HepG2 (cell line): ENCODE measurements at regions not wholly inside any gene's neighbourhood (a gene's known extent, or its start where the extent isn't known, plus 50 kb on each side); places are given as distances from the start of the nearest gene placed in this dataset.

Source experiments
- ATAC-seq: fragments of 200-7000 bp; cut with Tn5 transposase; 3 replicates; pipeline ENCODE4 v1.9.1; 2020; ENCODE audit warnings: mild to moderate bottlenecking, moderate library complexity
- BruUV-seq: library from RNA; stranded (reverse); fragments of 400-500 nt; replicated peaks from 2 replicates; lab custom pipeline; 2021; lab: Mats Ljungman, UMichigan
- CTCF ChIA-PET: fragments of 300-600 bp; formaldehyde crosslinking; extraction: SDS; loops from one replicate; lab custom pipeline; 2021; ENCODE audit warnings: low total read pairs, inconsistent platforms, low intra/inter-chr PET ratio; lab: Yijun Ruan, JAX
- POLR2A ChIA-PET: fragments of 350-600 bp; sonication (Branson Sonifier 250); formaldehyde crosslinking; loops from one replicate; lab custom pipeline; 2020; ENCODE audit warnings: antibody characterized with exemption, inconsistent platforms; lab: Yijun Ruan, JAX
- DNase-seq: peaks from one replicate; pipeline ENCODE4 v3.0.0-alpha.2; 2015; ENCODE audit warnings: low spot score
- FAIRE-seq: peaks from 3 replicates; lab custom pipeline; 2011; peaks lifted over from hg19 to GRCh38; lab: Jason Lieb, UNC
- H2AFZ ChIP-seq: one replicate; pipeline ENCODE4 v1.6.1; 2011; ENCODE audit warnings: low read length, inconsistent platforms
- H3K27ac ChIP-seq: fragments of 300-600 bp; 3 replicates; pipeline ENCODE4 v1.8.0; 2011; ENCODE audit warnings: mixed run types, mild to moderate bottlenecking, mixed read lengths, low read length, inconsistent platforms; ENCODE audit not compliant: insufficient read depth; ENCODE audit errors: extremely low read length
- H3K27me3 ChIP-seq, 2 experiments: fragments of 200-600 bp in 1 of 2; 2 replicates in 1 of 2; 3 replicates in 1 of 2; pipeline versions ENCODE4 v1.6.0 to v1.8.0; 2011; ENCODE audit warnings: low read length in 2 of 2, mild to moderate bottlenecking in 2 of 2, moderate library complexity in 2 of 2, inconsistent platforms in 1 of 2; ENCODE audit not compliant: insufficient read depth in 2 of 2, control insufficient read depth in 1 of 2
- H3K36me3 ChIP-seq, 2 experiments: fragments of 200-600 bp in 1 of 2; replicated peaks in 1 of 2; 2 replicates in 1 of 2; 3 replicates in 1 of 2; pipeline versions ENCODE4 v1.5.1 to v1.8.0; 2011; ENCODE audit warnings: low read length in 2 of 2, inconsistent platforms in 1 of 2; ENCODE audit not compliant: insufficient read depth in 2 of 2, control insufficient read depth in 1 of 2
- H3K4me1 ChIP-seq: 2 replicates; pipeline ENCODE4 v1.5.1; 2012; ENCODE audit warnings: low read length, inconsistent platforms; ENCODE audit not compliant: insufficient read depth
- H3K4me2 ChIP-seq: 2 replicates; pipeline ENCODE4 v1.6.0; 2011; ENCODE audit warnings: low read depth, low read length, inconsistent platforms
- H3K4me3 ChIP-seq, 3 experiments: fragments of 200-600 bp in 1 of 3; sonication (generic), shearing (Covaris generic) in 1 of 3; replicated peaks in 1 of 3; 2 replicates each; pipeline ENCODE4 v1.5.1; 2011 to 2016; ENCODE audit warnings: low read length in 3 of 3, inconsistent platforms in 2 of 3, low read depth in 2 of 3, mild to moderate bottlenecking in 2 of 3, control low read depth in 1 of 3, mixed read lengths in 1 of 3; ENCODE audit not compliant: insufficient read depth in 1 of 3
- H3K79me2 ChIP-seq: one replicate; pipeline ENCODE4 v1.6.1; 2011; ENCODE audit warnings: low read length, inconsistent platforms; ENCODE audit not compliant: insufficient read depth
- H3K9ac ChIP-seq: 2 replicates; pipeline ENCODE4 v1.6.0; 2011; ENCODE audit warnings: mild to moderate bottlenecking, low read depth, low read length, inconsistent platforms; ENCODE audit not compliant: insufficient read depth
- H3K9me3 ChIP-seq: 2 replicates; pipeline ENCODE4 v1.5.1; 2012; ENCODE audit warnings: mild to moderate bottlenecking, low read length
- H4K20me1 ChIP-seq: 2 replicates; pipeline ENCODE4 v1.6.0; 2011; ENCODE audit warnings: inconsistent platforms, mild to moderate bottlenecking, low read length, moderate library complexity; ENCODE audit not compliant: insufficient read depth
- DBP ChIP-seq: sonication (generic); formaldehyde crosslinking; IDR thresholded peaks from 2 replicates; pipeline ENCODE4 v1.4.0; 2020; ENCODE audit warnings: missing genetic modification reagents; ENCODE audit errors: not compliant biosample characterization
- SKI ChIP-seq: fragments of 450-650 bp; IDR thresholded peaks from one replicate; pipeline ENCODE4 v1.6.1; 2018; ENCODE audit warnings: mild to moderate bottlenecking; ENCODE audit not compliant: partially characterized antibody
- STAG1 ChIP-seq: sonication (generic); formaldehyde crosslinking; IDR thresholded peaks from 2 replicates; pipeline ENCODE4 v1.4.0; 2020; ENCODE audit warnings: missing genetic modification reagents
- ZHX2 ChIP-seq, 2 experiments: sonication (generic) in 1 of 2; formaldehyde crosslinking in 1 of 2; IDR thresholded peaks; 2 replicates each; pipeline versions ENCODE4 v1.6.1 to v1.9.0; 2014 to 2022; ENCODE audit warnings: antibody characterized with exemption in 1 of 2, borderline replicate concordance in 1 of 2, inconsistent platforms in 1 of 2, low read depth in 1 of 2, missing genetic modification reagents in 1 of 2
- ZNF652 ChIP-seq: IDR thresholded peaks from 2 replicates; pipeline ENCODE4 v1.6.1; 2016; ENCODE audit warnings: low read depth, borderline replicate concordance
- ZNF709 ChIP-seq: sonication (generic); formaldehyde crosslinking; IDR thresholded peaks from 2 replicates; pipeline ENCODE4 v1.5.0; 2020; ENCODE audit warnings: mild to moderate bottlenecking, missing genetic modification reagents
- ZNF770 ChIP-seq: sonication (generic); formaldehyde crosslinking; IDR thresholded peaks from 2 replicates; pipeline ENCODE4 v1.5.0; 2020; ENCODE audit warnings: mild to moderate bottlenecking, missing genetic modification reagents
- WGBS: methylation state at CpG from one replicate; pipeline ENCODE4 v1.1.6; 2017; ENCODE audit warnings: low lambda C conversion rate; 5-methylcytosine and 5-hydroxymethylcytosine counted together
- in situ Hi-C: cut with HindIII; loops from 2 replicates; pipeline ENCODE4 v1.10.0; 2017; ENCODE audit warnings: low pct_unique_long_range_greater_than_20kb; ENCODE audit not compliant: extremely low pct_ligation_motif_present
- intact Hi-C: fragments of 100-400 bp; cut with micrococcal nuclease; formaldehyde crosslinking; loops from one replicate; pipeline ENCODE4 v1.10.0; 2022; ENCODE audit not compliant: unreplicated experiment
- TF ChIP-seq, protein P1 (sequence below): sonication (generic); formaldehyde crosslinking; IDR thresholded peaks from 2 replicates; pipeline ENCODE4 v1.4.0; 2020; ENCODE audit warnings: missing genetic modification reagents

GRCh38 chr14:89486505-89486904 is 69.5 kb upstream of the FOXN3 start (continued):
- no peak for TF ChIP-seq ZHX2 (IDR thresholded peaks at IDR 0.05; ENCODE audit: low read depth)
- no peak for TF ChIP-seq ZHX2 (CRISPR knock-in tag; IDR thresholded peaks at IDR 0.05; ENCODE audit: borderline replicate concordance)

GRCh38 chr14:89485264-89485663 is 68.2 kb upstream of the FOXN3 start:
- no peak overlapping the region for H3K9ac ChIP-seq
- H3K4me1 ChIP-seq = peaks cover 61% of the 10 kb centered on the region
- ChIA-PET POLR2A (no interaction called here), CTCF (no interaction called here)
- H4K20me1 ChIP-seq = no peaks in the 10 kb centered on the region
- no peak overlapping the region for H3K4me2 ChIP-seq
- no TSS peak for BruUV-seq
- H3K27me3 ChIP-seq = no peaks in the 10 kb centered on the region
- no peaks in the 10 kb centered on the region for H3K9me3 ChIP-seq
- in situ Hi-C loops = no loop called here
- no peak for FAIRE-seq
- ATAC-seq = no peak
- H3K79me2 ChIP-seq = no peaks in the 10 kb centered on the region
- no peak overlapping the region for H2AFZ ChIP-seq
- TF ChIP-seq ZNF709 (CRISPR knock-in tag) (no peak), SKI (no peak), DBP (no peak), ZNF770 (CRISPR knock-in tag) (no peak), ZNF652 (CRISPR knock-in tag) (no peak), STAG1 (CRISPR knock-in tag) (no peak)
- TF ChIP-seq, protein P1, sequence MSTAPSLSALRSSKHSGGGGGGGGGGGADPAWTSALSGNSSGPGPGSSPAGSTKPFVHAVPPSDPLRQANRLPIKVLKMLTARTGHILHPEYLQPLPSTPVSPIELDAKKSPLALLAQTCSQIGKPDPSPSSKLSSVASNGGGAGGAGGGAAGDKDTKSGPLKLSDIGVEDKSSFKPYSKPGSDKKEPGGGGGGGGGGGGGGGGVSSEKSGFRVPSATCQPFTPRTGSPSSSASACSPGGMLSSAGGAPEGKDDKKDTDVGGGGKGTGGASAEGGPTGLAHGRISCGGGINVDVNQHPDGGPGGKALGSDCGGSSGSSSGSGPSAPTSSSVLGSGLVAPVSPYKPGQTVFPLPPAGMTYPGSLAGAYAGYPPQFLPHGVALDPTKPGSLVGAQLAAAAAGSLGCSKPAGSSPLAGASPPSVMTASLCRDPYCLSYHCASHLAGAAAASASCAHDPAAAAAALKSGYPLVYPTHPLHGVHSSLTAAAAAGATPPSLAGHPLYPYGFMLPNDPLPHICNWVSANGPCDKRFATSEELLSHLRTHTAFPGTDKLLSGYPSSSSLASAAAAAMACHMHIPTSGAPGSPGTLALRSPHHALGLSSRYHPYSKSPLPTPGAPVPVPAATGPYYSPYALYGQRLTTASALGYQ = no peak
- no peak overlapping the region for H3K27ac ChIP-seq
- no peak for DNase-seq
- H3K36me3 ChIP-seq = no peaks in the 10 kb centered on the region; a peak in 1 of 5 replicates
- H3K4me3 ChIP-seq = no peak overlapping the region
- WGBS = 97% methylated on average over 2 of the region's 2 CpGs
- intact Hi-C loops = no loop called here
